Fibroblast of lung (primary cell): ENCODE measurements at regions not wholly inside any gene's neighbourhood (a gene's known extent, or its start where the extent isn't known, plus 50 kb on each side); places are given as distances from the start of the nearest gene placed in this dataset.
A peak's percentile ranks its signal among the peaks of the same experiment; 100 is the strongest.

Experiments used
- DNase-seq, 2 donors: peaks; one replicate each; pipeline versions ENCODE4 v3.0.0 to v3.0.0-alpha.2; 2010; ENCODE audit warnings: low read depth in 2 of 2
- H2AFZ ChIP-seq: 2 replicates; pipeline ENCODE4 v1.5.1; 2012; ENCODE audit warnings: low read length, control low read depth, inconsistent platforms
- H3K27ac ChIP-seq: 2 replicates; pipeline ENCODE4 v1.5.1; 2011; ENCODE audit warnings: low read length, control low read depth; ENCODE audit not compliant: insufficient read depth
- H3K27me3 ChIP-seq: 2 replicates; pipeline ENCODE4 v1.5.1; 2011; ENCODE audit warnings: mild to moderate bottlenecking, low read length; ENCODE audit not compliant: control insufficient read depth, insufficient read depth
- H3K36me3 ChIP-seq: 2 replicates; pipeline ENCODE4 v1.5.1; 2011; ENCODE audit warnings: low read length; ENCODE audit not compliant: control insufficient read depth, insufficient read depth
- H3K4me1 ChIP-seq: 2 replicates; pipeline ENCODE4 v1.5.1; 2011; ENCODE audit warnings: low read length; ENCODE audit not compliant: control insufficient read depth, insufficient read depth; ENCODE audit errors: extremely low read depth
- H3K4me2 ChIP-seq: 2 replicates; pipeline ENCODE4 v1.5.1; 2011; ENCODE audit warnings: low read length, control low read depth; ENCODE audit not compliant: insufficient read depth; ENCODE audit errors: extremely low read depth
- H3K4me3 ChIP-seq, 4 experiments: fragments of 200-600 bp in 1 of 4; sonication (generic) in 1 of 4; replicated peaks in 1 of 4; 2 replicates each; pipeline ENCODE4 v1.5.1; 2011 to 2016; ENCODE audit warnings: low read length in 4 of 4, low read depth in 3 of 4, mild to moderate bottlenecking in 3 of 4, control low read depth in 2 of 4, inconsistent platforms in 1 of 4, mixed read lengths in 1 of 4; ENCODE audit not compliant: insufficient read depth in 1 of 4; ENCODE audit errors: control extremely low read depth in 1 of 4
- H3K79me2 ChIP-seq: 2 replicates; pipeline ENCODE4 v1.5.1; 2012; ENCODE audit warnings: mild to moderate bottlenecking, low read length, inconsistent platforms; ENCODE audit not compliant: control insufficient read depth, insufficient read depth
- H3K9ac ChIP-seq: 2 replicates; pipeline ENCODE4 v1.5.1; 2011; ENCODE audit warnings: mild to moderate bottlenecking, low read length, control low read depth; ENCODE audit not compliant: insufficient read depth
- H3K9me3 ChIP-seq: 2 replicates; pipeline ENCODE4 v1.5.1; 2012; ENCODE audit warnings: low read depth, low read length; ENCODE audit not compliant: control insufficient read depth, insufficient read depth
- H4K20me1 ChIP-seq: 2 replicates; pipeline ENCODE4 v1.5.1; 2011; ENCODE audit warnings: low read length; ENCODE audit not compliant: control insufficient read depth, insufficient read depth; ENCODE audit errors: extremely low read depth
- EZH2 ChIP-seq: IDR thresholded peaks from 2 replicates; pipeline ENCODE4 v1.5.1; 2012; ENCODE audit warnings: low read length, control low read depth, mild to moderate bottlenecking; ENCODE audit errors: missing control alignments
- TF ChIP-seq, protein P1 (sequence below), 2 donors: IDR thresholded peaks in 1 of 2; conservative IDR thresholded peaks in 1 of 2; 1 replicate in 1 of 2; 2 replicates in 1 of 2; pipeline ENCODE4 v1.5.1; 2011 to 2012; ENCODE audit warnings: low read length in 2 of 2, control low read depth in 1 of 2, inconsistent platforms in 1 of 2, low read depth in 1 of 2, mild to moderate bottlenecking in 1 of 2

DNA sequence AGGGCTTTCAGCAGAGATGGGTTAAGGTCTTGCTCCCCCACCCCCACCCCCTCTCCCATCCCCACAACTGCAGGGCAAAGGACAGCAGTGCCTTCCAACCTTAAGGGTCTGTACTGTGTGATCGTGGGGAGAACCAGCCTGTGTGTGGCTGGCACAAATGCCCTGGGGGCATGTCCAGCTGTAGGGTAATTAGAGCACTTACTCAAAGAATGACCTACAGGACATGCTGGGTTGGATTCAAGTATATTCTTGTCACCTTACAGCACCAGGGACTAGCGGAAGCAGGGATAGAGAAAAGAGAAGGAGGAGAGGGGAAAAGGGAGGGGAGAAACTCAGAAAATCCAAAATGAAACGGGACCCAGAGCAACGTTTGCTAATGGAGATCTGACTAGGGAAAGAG is 191.3 kb upstream of the GATB start:
- no peaks in the 10 kb centered on the region for H4K20me1 ChIP-seq
- no peak overlapping the region for H2AFZ ChIP-seq
- no peaks in the 10 kb centered on the region for H3K9me3 ChIP-seq
- H3K36me3 ChIP-seq = no peaks in the 10 kb centered on the region
- H3K4me2 ChIP-seq = no peak overlapping the region
- H3K4me1 ChIP-seq = no peaks in the 10 kb centered on the region
- TF ChIP-seq, protein P1, sequence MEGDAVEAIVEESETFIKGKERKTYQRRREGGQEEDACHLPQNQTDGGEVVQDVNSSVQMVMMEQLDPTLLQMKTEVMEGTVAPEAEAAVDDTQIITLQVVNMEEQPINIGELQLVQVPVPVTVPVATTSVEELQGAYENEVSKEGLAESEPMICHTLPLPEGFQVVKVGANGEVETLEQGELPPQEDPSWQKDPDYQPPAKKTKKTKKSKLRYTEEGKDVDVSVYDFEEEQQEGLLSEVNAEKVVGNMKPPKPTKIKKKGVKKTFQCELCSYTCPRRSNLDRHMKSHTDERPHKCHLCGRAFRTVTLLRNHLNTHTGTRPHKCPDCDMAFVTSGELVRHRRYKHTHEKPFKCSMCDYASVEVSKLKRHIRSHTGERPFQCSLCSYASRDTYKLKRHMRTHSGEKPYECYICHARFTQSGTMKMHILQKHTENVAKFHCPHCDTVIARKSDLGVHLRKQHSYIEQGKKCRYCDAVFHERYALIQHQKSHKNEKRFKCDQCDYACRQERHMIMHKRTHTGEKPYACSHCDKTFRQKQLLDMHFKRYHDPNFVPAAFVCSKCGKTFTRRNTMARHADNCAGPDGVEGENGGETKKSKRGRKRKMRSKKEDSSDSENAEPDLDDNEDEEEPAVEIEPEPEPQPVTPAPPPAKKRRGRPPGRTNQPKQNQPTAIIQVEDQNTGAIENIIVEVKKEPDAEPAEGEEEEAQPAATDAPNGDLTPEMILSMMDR (conservative IDR thresholded peaks at IDR 0.05 in 1 of 2, IDR thresholded peaks at IDR 0.05 in 1 of 2; ENCODE audit: low read depth in 1 of 2, low read length in 2 of 2) = no peak
- no peak for TF ChIP-seq EZH2
- H3K9ac ChIP-seq = no peak overlapping the region
- H3K4me3 ChIP-seq = no peak overlapping the region
- H3K27ac ChIP-seq = no peak overlapping the region
- DNase-seq = no peak
- no peaks in the 10 kb centered on the region for H3K79me2 ChIP-seq
- H3K27me3 ChIP-seq = no peaks in the 10 kb centered on the region

DNA sequence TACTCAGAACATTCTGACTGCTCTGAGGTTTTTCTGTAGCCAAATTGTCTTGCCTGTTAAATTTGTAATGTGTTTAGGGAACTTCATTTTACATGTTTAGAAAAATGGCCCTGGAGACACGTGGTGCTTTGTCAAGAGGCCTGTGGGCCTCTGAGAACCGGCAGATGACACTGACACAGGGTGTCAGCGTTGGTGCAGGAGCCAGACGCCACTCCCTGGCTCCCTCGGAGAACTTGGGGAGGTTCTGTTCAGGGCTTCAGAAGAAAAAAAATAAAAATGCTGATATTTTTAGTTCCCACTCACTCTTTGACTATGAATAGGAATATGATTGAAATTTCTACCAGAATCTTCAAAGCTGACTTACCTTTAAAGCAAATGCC is 190.9 kb upstream of the GATB start:
- Histone ChIP-seq H3K9ac (no peak overlapping the region), H3K36me3 (no peaks in the 10 kb centered on the region), H3K79me2 (no peaks in the 10 kb centered on the region), H3K4me2 (no peak overlapping the region), H3K4me3 (no peak overlapping the region), H3K27me3 (no peaks in the 10 kb centered on the region), H3K4me1 (no peaks in the 10 kb centered on the region), H3K9me3 (no peaks in the 10 kb centered on the region), H2AFZ (no peak overlapping the region), H3K27ac (no peak overlapping the region), H4K20me1 (no peaks in the 10 kb centered on the region)
- TF ChIP-seq, protein P1 (conservative IDR thresholded peaks at IDR 0.05 in 1 of 2, IDR thresholded peaks at IDR 0.05 in 1 of 2; ENCODE audit: low read depth in 1 of 2, low read length in 2 of 2) = no peak
- DNase-seq = no peak

GRCh38 chr4:151950993-151951670 is 190.3 kb upstream of the GATB start:
- no peaks in the 10 kb centered on the region for H3K9me3 ChIP-seq
- H3K36me3 ChIP-seq = no peaks in the 10 kb centered on the region
- H2AFZ ChIP-seq = no peak overlapping the region
- H4K20me1 ChIP-seq = no peaks in the 10 kb centered on the region
- no peaks in the 10 kb centered on the region for H3K79me2 ChIP-seq
- peak in 1 of 2 donors; percentile 3 for DNase-seq
- TF ChIP-seq, protein P1 (conservative IDR thresholded peaks at IDR 0.05 in 1 of 2, IDR thresholded peaks at IDR 0.05 in 1 of 2; ENCODE audit: low read depth in 1 of 2, low read length in 2 of 2) = no peak
- no peak for TF ChIP-seq EZH2
- no peak overlapping the region for H3K4me3 ChIP-seq
- no peaks in the 10 kb centered on the region for H3K4me1 ChIP-seq
- no peaks in the 10 kb centered on the region for H3K27me3 ChIP-seq
- no peak overlapping the region for H3K4me2 ChIP-seq
- H3K9ac ChIP-seq = no peak overlapping the region
- no peak overlapping the region for H3K27ac ChIP-seq
